Nephron (organoid): ENCODE measurements at regions not wholly inside any gene's neighbourhood (a gene's known extent, or its start where the extent isn't known, plus 50 kb on each side); places are given as distances from the start of the nearest gene placed in this dataset.
"Not testable (repeated sequence)": the region's sequence is repeated elsewhere in the genome, so short reads cannot be mapped to it uniquely, and the experiment has no call there.

Experiments used
- H3K27ac Mint-ChIP-seq, 3 experiments: 2 replicates each; pipeline ENCODE4 v1.8.0; 2020; ENCODE audit warnings: mixed read lengths in 3 of 3, mild to moderate bottlenecking in 2 of 3, moderate library complexity in 1 of 3
- H3K27me3 Mint-ChIP-seq: 2 replicates; pipeline ENCODE4 v1.8.0; 2021; ENCODE audit warnings: low read depth, mild to moderate bottlenecking, moderate library complexity, mixed read lengths
- H3K36me3 Mint-ChIP-seq: 2 replicates; pipeline ENCODE4 v1.8.0; 2020; ENCODE audit warnings: low read depth, mixed read lengths
- H3K4me1 Mint-ChIP-seq: 2 replicates; pipeline ENCODE4 v1.8.0; 2020; ENCODE audit warnings: mixed read lengths
- H3K4me3 Mint-ChIP-seq, 3 experiments: 2 replicates each; pipeline ENCODE4 v1.8.0; 2020; ENCODE audit warnings: mild to moderate bottlenecking in 3 of 3, mixed read lengths in 3 of 3, moderate library complexity in 2 of 3
- H3K9me3 Mint-ChIP-seq: 2 replicates; pipeline ENCODE4 v1.8.0; 2020; ENCODE audit warnings: mixed read lengths
- TF ChIP-seq, protein P1 (sequence below), 3 experiments: fragments of 200-600 bp; sonication (generic); IDR thresholded peaks; one replicate each; pipeline ENCODE4 v1.5.0; 2021; ENCODE audit warnings: antibody characterized with exemption in 3 of 3; ENCODE audit not compliant: unreplicated experiment in 3 of 3

DNA sequence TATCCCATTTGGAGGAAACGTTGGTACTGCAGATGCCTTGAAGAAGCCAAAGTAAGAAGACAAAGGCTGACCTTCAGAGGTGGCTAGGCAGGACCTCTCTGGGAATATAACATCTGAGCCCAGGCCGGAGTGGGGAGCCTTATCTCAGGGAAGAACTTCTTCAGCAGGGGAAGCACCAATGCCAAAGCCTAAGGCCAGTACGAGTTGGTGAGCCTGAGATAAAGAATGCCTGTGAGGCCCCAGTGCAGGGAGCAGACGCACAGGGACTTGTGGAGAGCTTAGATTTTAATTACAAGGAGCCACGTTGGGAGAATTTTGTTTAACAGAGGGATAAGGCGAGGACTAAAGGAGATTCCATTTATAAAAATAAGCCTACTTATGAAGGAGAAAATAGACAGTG is 468.8 kb upstream of the RUNX1 start:
- no peak overlapping the region for H3K27ac Mint-ChIP-seq
- peaks cover 55% of the 10 kb centered on the region for H3K27me3 Mint-ChIP-seq
- TF ChIP-seq, protein P1, sequence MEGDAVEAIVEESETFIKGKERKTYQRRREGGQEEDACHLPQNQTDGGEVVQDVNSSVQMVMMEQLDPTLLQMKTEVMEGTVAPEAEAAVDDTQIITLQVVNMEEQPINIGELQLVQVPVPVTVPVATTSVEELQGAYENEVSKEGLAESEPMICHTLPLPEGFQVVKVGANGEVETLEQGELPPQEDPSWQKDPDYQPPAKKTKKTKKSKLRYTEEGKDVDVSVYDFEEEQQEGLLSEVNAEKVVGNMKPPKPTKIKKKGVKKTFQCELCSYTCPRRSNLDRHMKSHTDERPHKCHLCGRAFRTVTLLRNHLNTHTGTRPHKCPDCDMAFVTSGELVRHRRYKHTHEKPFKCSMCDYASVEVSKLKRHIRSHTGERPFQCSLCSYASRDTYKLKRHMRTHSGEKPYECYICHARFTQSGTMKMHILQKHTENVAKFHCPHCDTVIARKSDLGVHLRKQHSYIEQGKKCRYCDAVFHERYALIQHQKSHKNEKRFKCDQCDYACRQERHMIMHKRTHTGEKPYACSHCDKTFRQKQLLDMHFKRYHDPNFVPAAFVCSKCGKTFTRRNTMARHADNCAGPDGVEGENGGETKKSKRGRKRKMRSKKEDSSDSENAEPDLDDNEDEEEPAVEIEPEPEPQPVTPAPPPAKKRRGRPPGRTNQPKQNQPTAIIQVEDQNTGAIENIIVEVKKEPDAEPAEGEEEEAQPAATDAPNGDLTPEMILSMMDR (IDR thresholded peaks at IDR 0.05; ENCODE audit: unreplicated experiment in 3 of 3) = no peak
- H3K9me3 Mint-ChIP-seq = no peaks in the 10 kb centered on the region
- H3K36me3 Mint-ChIP-seq = no peaks in the 10 kb centered on the region
- no peaks in the 10 kb centered on the region for H3K4me1 Mint-ChIP-seq
- no peak overlapping the region for H3K4me3 Mint-ChIP-seq

DNA sequence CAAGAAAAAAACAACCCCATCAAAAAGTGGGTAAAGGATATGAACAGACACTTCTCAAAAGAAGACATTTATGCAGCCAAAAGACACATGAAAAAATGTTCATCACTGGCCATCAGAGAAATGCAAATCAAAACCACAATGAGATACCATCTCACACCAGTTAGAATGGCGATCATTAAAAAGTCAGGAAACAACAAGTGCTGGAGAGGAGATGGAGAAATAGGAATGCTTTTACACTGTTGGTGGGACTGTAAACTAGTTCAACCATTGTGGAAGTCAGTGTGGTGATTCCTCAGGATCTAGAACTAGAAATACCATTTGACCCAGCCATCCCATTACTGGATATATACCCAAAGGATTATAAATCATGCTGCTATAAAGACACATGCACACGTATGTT is 467.2 kb upstream of the RUNX1 start:
- not testable (repeated sequence) for H3K9me3 Mint-ChIP-seq, H3K4me1 Mint-ChIP-seq, H3K27ac Mint-ChIP-seq, H3K4me3 Mint-ChIP-seq, H3K36me3 Mint-ChIP-seq
- H3K27me3 Mint-ChIP-seq = peaks cover 61% of the 10 kb centered on the region

DNA sequence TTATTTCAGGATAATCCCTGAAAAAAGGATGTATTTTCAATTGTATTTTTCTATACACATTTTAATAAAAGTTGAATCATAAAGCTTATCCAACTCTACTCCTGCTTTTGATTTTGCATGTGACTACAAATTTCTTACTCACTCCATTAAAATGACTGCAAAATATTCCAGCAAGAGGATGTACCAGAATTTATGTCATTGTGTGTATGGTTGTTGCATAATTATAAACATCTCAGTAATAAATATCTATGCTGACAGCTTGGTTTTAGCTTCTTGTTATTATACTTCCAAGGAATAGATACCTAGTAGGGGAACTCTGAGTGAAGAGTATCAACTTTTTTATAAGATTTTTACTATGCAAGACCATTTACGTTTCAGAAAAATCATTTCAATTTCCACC is 463.2 kb upstream of the RUNX1 start:
- Mint-ChIP-seq H3K27me3 (peaks cover 61% of the 10 kb centered on the region), H3K36me3 (no peaks in the 10 kb centered on the region), H3K4me3 (no peak overlapping the region), H3K9me3 (no peaks in the 10 kb centered on the region), H3K4me1 (peaks cover 15% of the 10 kb centered on the region), H3K27ac (no peak overlapping the region)
- TF ChIP-seq, protein P1 (IDR thresholded peaks at IDR 0.05; ENCODE audit: unreplicated experiment in 3 of 3) = no peak

DNA sequence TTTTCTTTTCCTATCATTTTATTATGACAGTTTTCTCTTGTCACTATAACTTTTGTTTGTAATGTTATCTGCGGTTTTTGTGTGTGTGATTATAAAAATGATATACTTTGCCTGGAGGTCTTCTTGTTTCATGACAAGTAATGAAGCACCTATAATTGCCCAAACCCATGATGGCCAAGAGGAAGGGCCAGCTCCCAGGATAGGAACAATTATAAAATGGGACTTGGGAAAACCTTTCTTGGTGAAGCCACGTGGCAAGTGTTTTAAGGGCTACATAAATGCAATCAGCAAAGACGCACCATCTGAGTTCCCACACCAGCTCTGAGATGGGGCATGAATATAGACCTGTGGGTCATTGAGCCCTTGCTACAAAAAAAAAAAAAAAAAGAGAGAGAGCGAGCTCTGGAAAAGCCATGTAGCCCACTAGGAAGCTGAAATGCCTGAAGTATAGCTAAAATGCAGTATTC is 462.6 kb upstream of the RUNX1 start:
- peaks cover 57% of the 10 kb centered on the region for H3K27me3 Mint-ChIP-seq
- H3K4me3 Mint-ChIP-seq = no peak overlapping the region
- no peaks in the 10 kb centered on the region for H3K9me3 Mint-ChIP-seq
- TF ChIP-seq, protein P1 (IDR thresholded peaks at IDR 0.05; ENCODE audit: unreplicated experiment in 3 of 3) = no peak
- H3K27ac Mint-ChIP-seq = no peak overlapping the region
- peaks cover 21% of the 10 kb centered on the region for H3K4me1 Mint-ChIP-seq
- no peaks in the 10 kb centered on the region for H3K36me3 Mint-ChIP-seq

DNA sequence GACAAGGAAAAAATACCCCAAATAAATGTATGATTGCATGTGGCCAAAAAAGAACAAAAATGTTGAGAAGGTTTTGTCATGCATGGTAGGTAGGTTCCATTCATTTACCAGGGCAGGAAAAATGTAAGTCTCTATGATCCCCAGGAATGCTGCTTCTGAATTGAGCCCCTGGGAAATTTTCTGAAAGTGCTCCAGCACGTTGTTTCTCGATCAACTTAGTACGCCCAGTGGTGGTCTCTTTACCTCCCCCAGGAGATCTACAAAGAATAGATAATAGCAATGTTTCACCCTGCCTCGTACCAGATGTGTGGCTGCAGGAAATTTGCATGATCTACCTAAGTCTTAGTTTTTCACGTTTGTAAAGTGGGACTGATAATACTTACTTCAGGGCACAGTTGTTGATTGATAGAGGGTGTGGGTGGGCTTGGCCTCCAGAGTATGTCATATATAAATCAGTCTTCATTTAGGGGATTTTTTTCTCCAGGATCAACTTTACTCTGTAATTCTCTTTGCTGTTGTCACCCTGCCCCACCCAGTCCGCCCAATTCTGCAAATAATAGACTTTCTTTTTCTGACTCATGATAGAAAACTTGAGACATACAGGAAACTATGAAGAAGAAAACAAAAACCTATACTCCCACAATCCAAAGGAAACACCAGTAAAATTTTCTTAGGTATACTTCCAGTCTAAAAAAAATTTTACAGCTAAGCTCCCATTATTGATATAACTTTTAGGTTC is 462.0 kb upstream of the RUNX1 start:
- no peak overlapping the region for H3K27ac Mint-ChIP-seq
- TF ChIP-seq, protein P1 (IDR thresholded peaks at IDR 0.05; ENCODE audit: unreplicated experiment in 3 of 3) = no peak
- peaks cover 27% of the 10 kb centered on the region for H3K4me1 Mint-ChIP-seq
- H3K4me3 Mint-ChIP-seq = no peak overlapping the region
- no peaks in the 10 kb centered on the region for H3K36me3 Mint-ChIP-seq
- peaks cover 57% of the 10 kb centered on the region for H3K27me3 Mint-ChIP-seq
- no peaks in the 10 kb centered on the region for H3K9me3 Mint-ChIP-seq

DNA sequence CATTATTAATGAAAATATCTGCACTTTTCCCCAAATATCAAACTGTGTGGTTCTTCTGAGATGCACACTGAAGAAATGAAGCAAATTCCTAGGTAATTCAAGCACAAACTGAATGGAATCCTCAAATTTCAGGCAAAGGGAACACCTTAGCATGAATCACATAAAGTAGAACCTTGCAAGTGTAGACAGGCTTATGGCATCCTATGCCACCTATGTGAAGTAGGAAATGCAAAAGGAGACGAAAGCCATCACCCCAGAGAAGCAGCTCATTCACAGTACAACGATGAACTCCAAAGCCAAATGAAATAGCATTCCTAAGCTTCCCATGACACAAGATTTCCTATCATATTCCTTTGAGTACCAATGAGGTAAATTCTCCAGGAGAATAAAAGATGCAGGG is 461.2 kb upstream of the RUNX1 start:
- no peak overlapping the region for H3K27ac Mint-ChIP-seq

More for the DNA sequence above, 461.2 kb upstream of the RUNX1 start:
- Mint-ChIP-seq H3K4me1 (peaks cover 33% of the 10 kb centered on the region), H3K27me3 (peaks cover 53% of the 10 kb centered on the region), H3K9me3 (no peaks in the 10 kb centered on the region), H3K4me3 (no peak overlapping the region), H3K36me3 (no peaks in the 10 kb centered on the region)
- TF ChIP-seq, protein P1 (IDR thresholded peaks at IDR 0.05; ENCODE audit: unreplicated experiment in 3 of 3) = no peak
